ENCODE measurements at regions not wholly inside any gene's neighbourhood (a gene's known extent, or its start where the extent isn't known, plus 50 kb on each side); places are given as distances from the start of the nearest gene placed in this dataset.

- ChIA-PET POLR2A (no interaction called here), CTCF (no interaction called here)
- DNase-seq, result no peak
- no peaks in the 10 kb centered on the region for H3K27me3 ChIP-seq (replicated peaks; ENCODE audit: control insufficient read depth, insufficient read depth, low read length)
- no peaks in the 10 kb centered on the region for H3K36me3 ChIP-seq (ENCODE audit: control insufficient read depth, insufficient read depth, low read length)
- no peak for TF ChIP-seq CTCF (IDR thresholded peaks at IDR 0.05; ENCODE audit: insufficient read depth in 1 of 2, low read depth in 1 of 2, low read length in 1 of 2, severe bottlenecking in 1 of 2, unreplicated experiment in 1 of 2)
- Mint-ChIP-seq H3K27me3 (ENCODE audit: insufficient read depth, unreplicated experiment) (no peaks in the 10 kb centered on the region), H3K4me1 (ENCODE audit: low read depth, unreplicated experiment) (no peaks in the 10 kb centered on the region), H3K4me3 (ENCODE audit: unreplicated experiment) (no peak overlapping the region), H3K27ac (ENCODE audit: unreplicated experiment) (no peak overlapping the region), H3K36me3 (ENCODE audit: insufficient read depth, unreplicated experiment) (no peaks in the 10 kb centered on the region), H3K9me3 (ENCODE audit: unreplicated experiment) (peaks cover 64% of the 10 kb centered on the region)
- BruUV-seq (replicated peaks), result no TSS peak
- H3K4me3 ChIP-seq (ENCODE audit: low read depth, low read length), result no peak overlapping the region
- no peaks in the 10 kb centered on the region for H3K4me1 ChIP-seq
- intact Hi-C loops (cut with micrococcal nuclease; ENCODE audit: unreplicated experiment), result loop anchor here (10.0 kb wide), 1 partner anchor 86 kb away; no protein-coding TSS in a partner anchor
- H3K9me3 ChIP-seq, result peaks cover 27% of the 10 kb centered on the region
These were observed 119.7 kb upstream of the PPP2R2D start for GRCh38 chr10:131781076-131781475.

- TF ChIP-seq CTCF (IDR thresholded peaks at IDR 0.05; ENCODE audit: insufficient read depth in 1 of 2, low read depth in 1 of 2, low read length in 1 of 2, severe bottlenecking in 1 of 2, unreplicated experiment in 1 of 2), result no peak
- no peaks in the 10 kb centered on the region for H3K36me3 ChIP-seq (ENCODE audit: control insufficient read depth, insufficient read depth, low read length)
- ChIA-PET CTCF (no interaction called here), POLR2A (no interaction called here)
- no peaks in the 10 kb centered on the region for H3K27me3 ChIP-seq (replicated peaks; ENCODE audit: control insufficient read depth, insufficient read depth, low read length)
- peaks cover 57% of the 10 kb centered on the region for H3K9me3 Mint-ChIP-seq (ENCODE audit: unreplicated experiment)
- no peak overlapping the region for H3K4me3 Mint-ChIP-seq (ENCODE audit: unreplicated experiment)
- H3K9me3 ChIP-seq, result peaks cover 24% of the 10 kb centered on the region
- DNase-seq, result no peak
- H3K27me3 Mint-ChIP-seq (ENCODE audit: insufficient read depth, unreplicated experiment), result no peaks in the 10 kb centered on the region
- no peaks in the 10 kb centered on the region for H3K4me1 Mint-ChIP-seq (ENCODE audit: low read depth, unreplicated experiment)
- H3K27ac Mint-ChIP-seq (ENCODE audit: unreplicated experiment), result no peak overlapping the region
- no peaks in the 10 kb centered on the region for H3K36me3 Mint-ChIP-seq (ENCODE audit: insufficient read depth, unreplicated experiment)
- no peak overlapping the region for H3K4me3 ChIP-seq (ENCODE audit: low read depth, low read length)
- intact Hi-C loops (cut with micrococcal nuclease; ENCODE audit: unreplicated experiment), result loop anchor here (10.0 kb wide), 1 partner anchor 87 kb away; no protein-coding TSS in a partner anchor
- H3K4me1 ChIP-seq, result no peaks in the 10 kb centered on the region
- no TSS peak for BruUV-seq (replicated peaks)
These were observed 119.0 kb upstream of the PPP2R2D start for GRCh38 chr10:131781791-131782190.

- H3K4me1 Mint-ChIP-seq (ENCODE audit: low read depth, unreplicated experiment), result no peaks in the 10 kb centered on the region
- no peak overlapping the region for H3K4me3 Mint-ChIP-seq (ENCODE audit: unreplicated experiment)
- H3K36me3 ChIP-seq (ENCODE audit: control insufficient read depth, insufficient read depth, low read length), result no peaks in the 10 kb centered on the region
- peaks cover 4% of the 10 kb centered on the region; the same call in 1 of the 2 replicates for H3K9me3 ChIP-seq
- H3K27me3 ChIP-seq (replicated peaks; ENCODE audit: control insufficient read depth, insufficient read depth, low read length), result no peaks in the 10 kb centered on the region
- DNase-seq, result no peak
- no peaks in the 10 kb centered on the region for H3K4me1 ChIP-seq
- no peak overlapping the region for H3K4me3 ChIP-seq (ENCODE audit: low read depth, low read length)
- H3K36me3 Mint-ChIP-seq (ENCODE audit: insufficient read depth, unreplicated experiment), result no peaks in the 10 kb centered on the region
- intact Hi-C loops (cut with micrococcal nuclease; ENCODE audit: unreplicated experiment), result loop anchor here (5.0 to 10.0 kb wide), 2 partner anchors 37 to 90 kb away; no protein-coding TSS in a partner anchor
- CTCF ChIA-PET, result no interaction called here
- H3K27me3 Mint-ChIP-seq (ENCODE audit: insufficient read depth, unreplicated experiment), result no peaks in the 10 kb centered on the region
- no peak for TF ChIP-seq CTCF (IDR thresholded peaks at IDR 0.05; ENCODE audit: insufficient read depth in 1 of 2, low read depth in 1 of 2, low read length in 1 of 2, severe bottlenecking in 1 of 2, unreplicated experiment in 1 of 2)
- no peak overlapping the region for H3K27ac Mint-ChIP-seq (ENCODE audit: unreplicated experiment)
- POLR2A ChIA-PET, result no interaction called here
- BruUV-seq (replicated peaks), result no TSS peak
- H3K9me3 Mint-ChIP-seq (ENCODE audit: unreplicated experiment), result peaks cover 39% of the 10 kb centered on the region
These were observed 116.3 kb upstream of the PPP2R2D start for GRCh38 chr10:131784363-131785120.

Measured in Caco-2 (cell line).